ENCODE measurements at regions not wholly inside any gene's neighbourhood (a gene's known extent, or its start where the extent isn't known, plus 50 kb on each side); places are given as distances from the start of the nearest gene placed in this dataset.

DNA sequence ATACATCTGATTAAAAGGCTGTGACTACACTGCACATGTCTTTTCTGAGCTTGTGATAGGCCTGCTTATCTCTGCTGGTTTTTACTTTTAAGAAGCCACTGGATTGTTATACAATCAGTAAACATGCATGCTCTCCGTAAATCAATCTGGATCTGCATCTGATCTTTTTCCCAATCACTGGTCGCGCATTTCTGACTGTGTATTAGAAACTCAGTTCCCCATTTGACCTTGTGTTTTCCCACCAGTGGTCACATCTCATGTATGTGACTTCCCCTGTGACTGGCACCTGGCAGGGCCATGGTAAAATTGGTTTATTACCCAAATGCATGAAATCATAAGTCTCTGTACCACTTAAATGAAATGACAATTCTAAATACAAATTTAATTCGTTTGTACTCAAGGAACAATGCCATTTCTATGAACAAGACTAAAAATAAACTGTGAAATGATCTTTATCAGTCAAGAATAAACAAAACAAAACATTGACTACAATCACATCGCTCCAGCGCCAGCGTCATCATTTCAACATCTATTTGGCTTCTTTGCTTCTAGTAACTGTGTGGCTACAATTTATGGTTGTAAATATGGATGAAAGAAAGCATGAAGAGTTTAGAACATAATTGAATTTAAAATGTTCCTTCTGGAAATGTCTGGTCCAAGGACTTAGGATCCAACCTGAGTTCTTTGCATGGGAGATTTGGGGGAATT is 396.6 kb upstream of the TRIB2 start:
- no peaks in the 10 kb centered on the region for H3K36me3 Mint-ChIP-seq
- H3K4me3 Mint-ChIP-seq: no peak overlapping the region
- TF ChIP-seq, protein P1, sequence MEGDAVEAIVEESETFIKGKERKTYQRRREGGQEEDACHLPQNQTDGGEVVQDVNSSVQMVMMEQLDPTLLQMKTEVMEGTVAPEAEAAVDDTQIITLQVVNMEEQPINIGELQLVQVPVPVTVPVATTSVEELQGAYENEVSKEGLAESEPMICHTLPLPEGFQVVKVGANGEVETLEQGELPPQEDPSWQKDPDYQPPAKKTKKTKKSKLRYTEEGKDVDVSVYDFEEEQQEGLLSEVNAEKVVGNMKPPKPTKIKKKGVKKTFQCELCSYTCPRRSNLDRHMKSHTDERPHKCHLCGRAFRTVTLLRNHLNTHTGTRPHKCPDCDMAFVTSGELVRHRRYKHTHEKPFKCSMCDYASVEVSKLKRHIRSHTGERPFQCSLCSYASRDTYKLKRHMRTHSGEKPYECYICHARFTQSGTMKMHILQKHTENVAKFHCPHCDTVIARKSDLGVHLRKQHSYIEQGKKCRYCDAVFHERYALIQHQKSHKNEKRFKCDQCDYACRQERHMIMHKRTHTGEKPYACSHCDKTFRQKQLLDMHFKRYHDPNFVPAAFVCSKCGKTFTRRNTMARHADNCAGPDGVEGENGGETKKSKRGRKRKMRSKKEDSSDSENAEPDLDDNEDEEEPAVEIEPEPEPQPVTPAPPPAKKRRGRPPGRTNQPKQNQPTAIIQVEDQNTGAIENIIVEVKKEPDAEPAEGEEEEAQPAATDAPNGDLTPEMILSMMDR (conservative IDR thresholded peaks at IDR 0.05): no peak
- no peaks in the 10 kb centered on the region for H3K9me3 Mint-ChIP-seq
- DNase-seq (ENCODE audit: extremely low spot score, unreplicated experiment): no peak
- peaks cover 16% of the 10 kb centered on the region for H3K4me1 Mint-ChIP-seq (ENCODE audit: unreplicated experiment)
- no peaks in the 10 kb centered on the region for H3K27me3 Mint-ChIP-seq
- no peak overlapping the region for H3K27ac Mint-ChIP-seq

DNA sequence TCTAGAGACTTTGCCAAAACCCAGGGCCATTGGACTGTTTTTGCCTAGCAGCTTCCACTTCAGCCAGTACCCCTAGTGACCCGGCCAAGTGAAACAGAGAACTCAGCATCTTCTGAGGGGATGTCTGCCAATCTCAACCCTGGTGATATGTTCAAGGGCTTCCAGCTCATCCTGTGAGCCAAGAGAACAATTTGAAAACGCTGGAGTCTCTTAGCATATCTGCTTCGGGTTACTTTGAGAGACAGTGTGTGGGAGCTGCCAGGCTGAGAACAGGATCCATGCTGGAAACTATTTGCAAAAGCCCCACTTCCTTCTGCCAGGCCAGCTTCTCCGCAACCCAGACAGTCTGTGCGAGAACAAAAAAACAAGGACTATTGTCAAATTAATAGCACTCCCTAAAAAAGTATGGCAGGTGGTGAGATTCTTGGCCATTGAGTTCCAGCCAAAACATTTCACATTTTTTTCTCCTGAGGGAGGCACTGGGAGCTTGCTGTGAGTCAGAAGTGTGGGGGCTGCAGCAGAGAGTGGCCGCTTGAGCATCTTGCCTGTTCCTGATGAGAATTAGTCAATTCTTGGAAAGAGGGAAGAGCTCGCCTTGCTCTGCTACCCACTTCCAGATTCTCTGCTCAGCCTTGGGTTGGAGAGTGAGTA is 395.6 kb upstream of the TRIB2 start:
- Mint-ChIP-seq H3K27me3 (no peaks in the 10 kb centered on the region), H3K9me3 (no peaks in the 10 kb centered on the region), H3K4me1 (ENCODE audit: unreplicated experiment) (peaks cover 16% of the 10 kb centered on the region), H3K36me3 (no peaks in the 10 kb centered on the region), H3K27ac (no peak overlapping the region), H3K4me3 (no peak overlapping the region)
- DNase-seq (ENCODE audit: extremely low spot score, unreplicated experiment): no peak
- TF ChIP-seq, protein P1 (conservative IDR thresholded peaks at IDR 0.05): no peak

DNA sequence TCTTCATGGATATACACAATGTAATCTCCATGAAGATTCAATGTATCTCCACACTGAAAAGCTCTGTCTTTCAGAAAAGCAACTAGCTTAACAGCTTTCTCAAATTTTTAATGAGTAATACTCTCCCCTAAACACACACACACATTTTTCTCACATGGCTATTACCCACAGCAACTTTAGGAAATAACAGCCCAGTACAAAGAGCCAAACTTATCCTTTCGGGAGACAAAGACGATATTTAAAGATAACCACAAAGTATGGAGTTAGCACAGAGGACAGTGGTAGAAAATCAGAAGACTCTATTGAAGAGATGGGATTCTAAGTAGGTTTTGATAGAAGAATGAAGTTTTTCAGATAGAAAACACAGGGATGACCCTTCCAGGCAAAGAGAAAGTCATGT is 394.9 kb upstream of the TRIB2 start:
- Mint-ChIP-seq H3K36me3 (no peaks in the 10 kb centered on the region), H3K4me1 (ENCODE audit: unreplicated experiment) (peaks cover 16% of the 10 kb centered on the region), H3K9me3 (no peaks in the 10 kb centered on the region), H3K27ac (no peak overlapping the region), H3K4me3 (no peak overlapping the region), H3K27me3 (no peaks in the 10 kb centered on the region)
- TF ChIP-seq, protein P1 (conservative IDR thresholded peaks at IDR 0.05): no peak
- no peak for DNase-seq (ENCODE audit: extremely low spot score, unreplicated experiment)

DNA sequence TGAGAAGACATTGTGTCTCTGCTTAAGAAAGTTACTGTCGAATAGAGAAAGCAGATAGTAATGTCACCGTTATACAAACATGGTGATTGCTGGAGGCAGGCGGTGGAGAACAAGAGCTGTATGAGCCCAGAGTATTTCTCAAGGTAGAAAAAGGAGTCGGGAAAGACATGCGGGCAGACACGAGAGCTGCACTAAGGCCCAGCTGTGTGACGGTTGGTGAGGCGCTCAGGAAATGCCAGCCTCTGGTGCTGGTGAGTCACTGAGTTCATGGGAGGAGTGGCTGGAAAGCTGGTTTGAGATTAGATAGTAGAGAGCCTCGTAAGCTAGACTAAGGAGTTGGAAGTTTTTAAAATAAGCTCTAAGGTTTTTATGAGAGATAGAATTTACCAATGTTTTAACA is 390.9 kb upstream of the TRIB2 start:
- H3K36me3 Mint-ChIP-seq: no peaks in the 10 kb centered on the region
- no peak overlapping the region for H3K4me3 Mint-ChIP-seq
- H3K4me1 Mint-ChIP-seq (ENCODE audit: unreplicated experiment): peaks cover 4% of the 10 kb centered on the region
- H3K27ac Mint-ChIP-seq: no peak overlapping the region
- H3K27me3 Mint-ChIP-seq: no peaks in the 10 kb centered on the region
- H3K9me3 Mint-ChIP-seq: no peaks in the 10 kb centered on the region
- DNase-seq (ENCODE audit: extremely low spot score, unreplicated experiment): no peak
- TF ChIP-seq, protein P1 (conservative IDR thresholded peaks at IDR 0.05): no peak

DNA sequence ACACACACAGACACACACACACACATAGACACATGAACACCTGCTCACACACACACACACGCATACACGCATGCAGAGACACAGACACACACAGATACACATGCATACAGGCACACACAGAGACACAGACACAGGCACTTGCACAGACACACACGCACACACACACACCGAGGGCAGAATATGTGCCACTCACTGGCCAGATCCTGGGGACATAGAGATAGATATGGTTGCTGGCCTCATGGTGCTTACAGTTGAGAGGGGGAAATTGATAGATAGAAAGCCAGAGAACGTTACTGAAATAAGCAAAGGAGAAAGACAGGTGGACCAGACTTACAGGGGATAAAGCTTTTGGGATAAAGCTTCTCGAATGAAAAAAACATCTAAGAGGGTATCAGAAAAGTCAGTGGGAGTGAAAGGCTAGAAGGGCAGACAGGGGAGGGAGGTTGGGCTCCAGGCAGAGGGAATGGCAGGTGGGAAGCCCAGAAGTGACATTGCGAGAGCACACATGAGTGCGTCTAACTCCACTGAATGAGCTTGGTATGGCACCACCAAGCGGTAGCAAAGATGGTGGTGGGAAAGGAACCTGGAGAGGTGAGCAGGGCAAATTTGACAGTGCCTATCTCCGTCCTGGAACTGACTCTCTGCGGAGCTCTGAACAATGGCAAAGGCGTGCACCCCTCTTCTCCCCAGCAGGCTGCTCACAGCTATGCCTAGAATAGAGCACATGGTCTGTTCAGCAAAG is 390.1 kb upstream of the TRIB2 start:
- DNase-seq (ENCODE audit: extremely low spot score, unreplicated experiment): no peak
- H3K4me3 Mint-ChIP-seq: no peak overlapping the region
- TF ChIP-seq, protein P1 (conservative IDR thresholded peaks at IDR 0.05): peak; percentile 31
- no peaks in the 10 kb centered on the region for H3K4me1 Mint-ChIP-seq (ENCODE audit: unreplicated experiment)
- no peaks in the 10 kb centered on the region for H3K9me3 Mint-ChIP-seq
- no peaks in the 10 kb centered on the region for H3K36me3 Mint-ChIP-seq
- no peaks in the 10 kb centered on the region for H3K27me3 Mint-ChIP-seq
- no peak overlapping the region for H3K27ac Mint-ChIP-seq
